HG02610 (cell line): ENCODE measurements at regions not wholly inside any gene's neighbourhood (a gene's known extent, or its start where the extent isn't known, plus 50 kb on each side); places are given as distances from the start of the nearest gene placed in this dataset.

Source experiments
- ATAC-seq: cut with Tn5 transposase; IDR thresholded peaks from one replicate; pipeline ENCODE4 v1.9.1; 2021; ENCODE audit warnings: mild to moderate bottlenecking, moderate library complexity; ENCODE audit not compliant: unreplicated experiment

- no peak for ATAC-seq
Measured at GRCh38 chr3:70899816-70900215, 587.4 kb upstream of the MDFIC2 start.

- no peak for ATAC-seq
Measured at GRCh38 chr3:70890020-70890394, 577.6 kb upstream of the MDFIC2 start.

GRCh38 chr3:70889162-70890019, 577.0 kb upstream of the MDFIC2 start:
- no peak for ATAC-seq

GRCh38 chr3:70885636-70886035, 573.2 kb upstream of the MDFIC2 start:
- no peak for ATAC-seq

- ATAC-seq = no peak
Measured at GRCh38 chr3:70882104-70882503, 569.7 kb upstream of the MDFIC2 start.

GRCh38 chr3:70880421-70880820, 568.0 kb upstream of the MDFIC2 start:
- no peak for ATAC-seq

GRCh38 chr3:70876154-70876553, 563.7 kb upstream of the MDFIC2 start:
- ATAC-seq = no peak

GRCh38 chr3:70874196-70874595, 561.8 kb upstream of the MDFIC2 start:
- ATAC-seq = no peak

- ATAC-seq = no peak
Measured at GRCh38 chr3:70873686-70874085, 561.2 kb upstream of the MDFIC2 start.

GRCh38 chr3:70871909-70872656, 559.6 kb upstream of the MDFIC2 start:
- ATAC-seq = no peak

GRCh38 chr3:70870576-70870975, 558.1 kb upstream of the MDFIC2 start:
- ATAC-seq = no peak

GRCh38 chr3:70868561-70868960, 556.1 kb upstream of the MDFIC2 start:
- ATAC-seq = no peak

- ATAC-seq = no peak
Measured at GRCh38 chr3:70863049-70863448, 550.6 kb upstream of the MDFIC2 start.

- no peak for ATAC-seq
Measured at GRCh38 chr3:70861855-70862254, 549.4 kb upstream of the MDFIC2 start.

GRCh38 chr3:70861234-70861633, 548.8 kb upstream of the MDFIC2 start:
- no peak for ATAC-seq

GRCh38 chr3:70857916-70858315, 545.5 kb upstream of the MDFIC2 start:
- no peak for ATAC-seq

GRCh38 chr3:70856414-70857162, 544.1 kb upstream of the MDFIC2 start:
- ATAC-seq = peak; percentile 73

- no peak for ATAC-seq
Measured at GRCh38 chr3:70855149-70855548, 542.7 kb upstream of the MDFIC2 start.

GRCh38 chr3:70854108-70854507, 541.7 kb upstream of the MDFIC2 start:
- ATAC-seq = no peak

GRCh38 chr3:70853161-70853944, 540.9 kb upstream of the MDFIC2 start:
- no peak for ATAC-seq
